ENCODE measurements at regions not wholly inside any gene's neighbourhood (a gene's known extent, or its start where the extent isn't known, plus 50 kb on each side); places are given as distances from the start of the nearest gene placed in this dataset.

DNA sequence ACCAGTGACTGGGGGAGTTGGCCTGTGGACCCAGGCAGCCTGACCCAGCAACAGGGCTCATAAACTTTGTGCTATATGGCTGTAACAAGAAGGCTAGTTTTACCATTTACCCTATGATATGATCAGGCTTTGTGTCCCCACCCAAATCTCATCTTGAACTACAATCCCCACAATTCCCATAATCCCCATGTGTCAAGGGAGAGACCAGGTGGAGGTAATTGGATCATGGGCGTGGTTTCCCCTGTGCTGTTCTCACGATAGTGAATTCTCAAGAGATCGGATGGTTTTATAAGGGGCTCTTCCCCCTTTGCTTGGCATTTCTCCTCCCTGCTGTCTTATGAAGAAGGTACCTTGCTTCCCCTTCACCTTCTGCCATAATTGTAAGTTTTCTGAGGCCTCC, 111.2 kb upstream of the NLRP1 start:
- DNase-seq = no peak

DNA sequence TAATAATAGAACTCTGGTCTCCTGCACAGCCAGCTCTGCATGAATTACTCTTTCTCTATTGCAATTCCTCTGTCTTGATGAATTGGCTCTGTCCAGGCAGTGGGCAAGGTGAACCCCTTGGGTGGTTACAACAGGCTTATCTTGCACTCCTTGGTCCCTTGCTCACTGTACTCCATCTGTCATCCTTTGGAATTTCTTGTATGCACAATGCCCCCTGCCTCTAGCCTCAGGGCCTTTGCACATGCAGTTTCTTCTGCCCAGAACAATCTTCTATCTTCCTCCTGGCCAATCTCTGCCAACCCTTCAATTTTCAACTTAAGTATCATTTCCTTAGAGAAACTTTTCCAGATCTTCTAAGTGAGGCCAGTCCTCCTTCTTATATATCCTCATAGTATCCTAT, 114.7 kb upstream of the NLRP1 start:
- DNase-seq = no peak

DNA sequence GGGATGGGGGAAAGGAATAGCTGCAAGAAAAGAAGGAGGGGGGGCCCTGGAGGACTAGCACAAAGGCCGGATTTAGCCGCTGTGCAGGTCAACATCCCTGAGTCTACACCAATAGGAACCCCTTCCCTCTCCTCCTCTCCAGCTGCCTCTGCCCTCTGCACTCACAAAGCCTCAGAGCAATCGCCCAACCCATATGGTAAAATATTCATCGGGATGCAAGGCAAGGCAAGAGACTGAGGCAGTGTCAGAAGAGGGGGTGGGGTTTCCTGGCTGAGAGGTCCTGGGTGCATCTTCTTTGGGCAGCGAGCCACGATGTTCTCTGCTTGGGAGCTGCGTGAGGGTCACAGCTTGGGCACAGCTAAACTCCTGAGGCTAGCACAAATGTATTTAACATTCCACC, 115.5 kb upstream of the NLRP1 start:
- no peak for DNase-seq

DNA sequence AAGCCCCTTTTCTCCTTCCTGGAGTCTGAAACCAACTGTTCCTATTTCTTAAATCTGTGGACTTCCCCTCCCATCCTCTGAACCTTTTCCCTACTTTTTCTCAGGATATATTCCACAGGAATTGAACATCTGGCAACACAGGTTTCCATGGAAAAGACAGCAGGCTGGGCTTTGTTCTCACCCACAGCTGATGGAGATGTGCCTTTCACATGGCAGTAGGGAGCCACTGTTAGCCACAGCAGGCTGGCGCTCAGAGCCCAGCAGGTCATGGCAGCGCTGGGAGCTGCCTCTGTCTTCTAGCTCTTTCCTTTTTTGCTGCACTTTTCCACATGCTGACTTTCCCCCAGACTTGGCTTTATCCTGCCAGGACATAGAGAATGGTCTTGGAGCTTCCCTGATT, 116.4 kb upstream of the NLRP1 start:
- DNase-seq = no peak

DNA sequence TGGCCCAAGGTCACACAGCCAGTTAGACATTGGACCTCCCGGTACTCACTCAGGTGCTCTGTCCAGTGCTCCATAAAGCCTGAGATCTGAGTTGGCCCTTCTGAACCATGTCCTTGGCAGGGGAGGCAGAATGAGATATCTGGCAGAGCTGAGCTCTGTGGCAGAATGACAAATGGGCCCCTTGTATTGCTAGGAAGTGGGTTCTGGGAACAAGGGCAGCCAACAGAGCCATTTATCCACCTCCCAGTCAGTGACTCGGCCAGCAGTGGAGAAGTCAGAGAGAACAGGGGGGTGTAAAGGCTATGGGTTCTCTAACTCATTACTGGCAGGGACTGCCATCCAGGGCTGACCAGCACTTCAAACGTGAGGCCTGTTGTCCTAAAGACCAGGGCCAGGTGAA, 117.1 kb upstream of the NLRP1 start:
- DNase-seq = no peak

DNA sequence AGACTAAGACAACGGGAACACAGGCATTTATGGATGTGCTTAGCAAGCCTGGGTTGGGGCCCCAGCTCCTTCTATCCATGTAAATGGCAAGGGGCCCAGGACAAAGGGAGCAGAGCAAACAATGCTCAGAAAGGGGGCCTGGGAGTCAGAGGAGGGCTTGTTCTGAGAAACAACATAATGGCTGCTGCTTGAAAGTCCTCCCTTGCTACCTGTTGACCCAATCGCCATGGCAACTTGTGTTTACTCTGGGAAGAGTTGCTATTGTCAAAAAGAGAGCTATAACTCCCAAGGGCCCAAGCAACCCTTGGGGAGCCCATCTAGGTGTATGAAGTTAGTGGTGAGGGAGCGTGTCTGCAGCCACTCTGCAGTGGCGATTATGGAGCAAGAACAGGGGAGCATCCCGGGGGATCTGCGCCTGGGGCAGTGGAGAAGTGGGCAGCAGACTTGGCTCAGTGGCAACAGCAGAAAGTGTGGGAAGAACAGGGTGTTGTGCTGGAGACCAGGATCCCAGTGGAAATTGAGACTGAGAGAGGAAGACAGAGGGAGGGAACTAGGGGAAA, 118.7 kb upstream of the NLRP1 start:
- no peak for DNase-seq

DNA sequence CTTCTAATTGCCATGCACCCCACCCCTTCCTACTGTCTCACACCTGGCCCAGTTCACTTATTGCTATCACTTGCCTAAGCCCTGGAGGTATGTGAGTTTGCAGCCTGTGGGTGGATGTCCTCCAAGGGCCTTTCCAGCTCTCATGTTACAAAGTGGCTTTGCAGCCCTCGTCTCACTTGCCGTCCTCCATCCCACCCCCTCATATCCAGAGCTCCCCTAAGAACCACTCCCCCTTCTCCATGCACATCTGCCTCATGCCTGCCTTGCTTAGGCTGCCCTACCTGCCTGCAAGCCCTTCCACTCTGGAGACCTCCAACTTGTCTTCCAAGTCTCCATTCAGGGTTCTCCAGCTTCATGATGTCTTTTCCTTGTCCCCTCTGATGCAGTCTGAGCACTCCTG, 119.4 kb upstream of the NLRP1 start:
- DNase-seq = no peak

DNA sequence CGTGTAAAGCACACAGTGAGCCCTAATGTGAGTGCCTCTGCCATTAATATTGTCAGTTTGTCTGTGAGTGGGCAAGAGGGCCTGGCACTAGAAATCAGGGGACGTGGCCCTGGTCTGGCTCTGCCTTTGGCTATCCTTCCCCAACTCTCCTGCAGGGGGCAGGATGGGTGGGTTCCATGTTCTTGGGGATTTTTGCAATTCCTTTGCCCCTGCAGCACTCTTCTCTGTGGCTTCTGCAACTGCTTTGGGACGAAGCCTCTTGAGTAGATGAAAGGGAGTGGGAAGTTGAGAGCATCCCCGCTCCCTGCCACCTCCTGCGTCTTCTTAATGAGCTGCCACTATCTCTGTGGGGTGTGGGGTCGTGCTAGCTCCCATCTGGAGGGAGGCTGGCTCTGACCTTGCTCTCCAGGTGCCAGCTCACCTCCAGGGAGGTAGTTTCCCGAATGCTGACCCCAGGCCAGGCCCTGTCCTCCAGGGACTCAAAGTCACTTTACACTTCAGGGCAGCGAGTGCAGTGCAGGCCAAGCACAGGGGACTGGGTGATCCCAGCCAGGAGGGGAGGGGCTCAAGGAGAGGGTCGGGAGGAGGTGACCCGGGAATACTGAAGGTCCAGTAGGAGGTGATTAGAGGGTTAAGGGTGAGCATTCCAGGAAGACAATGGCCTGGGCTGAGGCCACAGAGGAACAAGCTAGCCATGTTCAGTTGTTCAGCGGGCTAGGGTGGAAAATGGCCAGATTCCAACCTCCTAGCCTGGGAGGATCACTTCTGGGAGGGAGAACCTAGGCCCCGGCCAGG, 121.0 kb upstream of the NLRP1 start:
- DNase-seq = no peak

DNA sequence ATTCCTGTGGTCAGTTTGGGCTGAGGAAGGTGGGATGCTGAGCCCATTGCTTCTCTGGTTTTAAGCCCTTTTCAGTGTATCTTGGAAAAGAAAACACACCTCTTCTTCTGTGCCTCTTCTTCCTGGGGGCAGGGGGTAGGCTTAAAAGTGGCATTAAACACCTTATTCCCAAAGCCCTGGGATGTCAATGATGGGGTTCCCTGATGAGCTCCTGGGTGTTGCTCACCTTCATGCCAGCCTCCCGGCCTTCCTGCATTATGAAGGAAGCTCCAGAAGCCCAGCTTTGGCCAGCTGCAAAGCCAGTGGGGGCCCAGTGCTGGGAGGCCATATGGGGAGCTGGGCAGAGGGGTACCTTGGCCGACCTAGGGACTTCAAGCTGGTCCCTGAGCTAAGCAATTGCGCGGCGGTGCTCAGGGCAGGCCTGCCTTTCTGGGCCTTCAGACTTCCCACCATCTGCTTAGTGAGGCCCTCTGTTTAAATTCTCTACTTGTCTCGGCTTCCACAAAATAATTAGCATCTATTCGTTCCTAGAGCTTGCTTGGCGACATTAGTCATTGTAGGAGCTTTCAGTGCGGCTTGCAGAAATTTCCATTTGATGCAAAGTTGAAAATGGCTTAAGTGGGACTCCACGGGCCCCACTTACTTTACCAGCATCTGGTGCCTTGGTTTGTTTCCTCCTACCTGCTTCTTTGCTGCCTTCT, 121.7 kb upstream of the NLRP1 start:
- DNase-seq = no peak

DNA sequence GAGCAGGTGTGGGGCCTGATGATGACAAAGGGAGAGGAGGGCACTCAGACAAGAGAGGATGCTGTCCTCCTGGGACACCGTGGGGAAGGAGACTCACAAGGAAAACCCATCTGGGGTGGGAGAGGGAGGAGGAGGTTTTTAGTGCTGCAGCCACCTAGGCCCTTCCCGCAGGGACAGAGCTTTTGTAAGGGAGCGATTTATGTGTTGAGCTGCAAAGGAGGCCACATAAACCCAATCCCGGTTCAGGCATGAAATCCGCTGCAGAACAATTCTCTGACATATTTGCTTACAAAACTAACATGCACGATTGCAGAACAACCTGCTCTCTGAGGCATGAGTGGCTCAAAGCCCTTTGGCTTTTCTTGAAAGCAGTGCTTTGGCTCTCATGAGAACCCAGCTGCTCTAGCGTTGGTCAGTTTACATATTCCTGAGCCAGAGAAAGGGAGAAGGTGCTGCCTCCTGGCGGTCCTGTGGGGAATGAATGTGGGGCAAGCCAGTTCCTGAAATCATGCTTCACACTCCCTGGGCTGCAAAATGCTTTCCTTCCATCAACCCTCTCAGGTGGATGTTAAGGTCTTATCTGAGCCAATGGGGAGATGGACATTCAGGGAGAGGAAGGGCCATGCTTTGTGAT, 122.4 kb upstream of the NLRP1 start:
- DNase-seq = peak; percentile 66

DNA sequence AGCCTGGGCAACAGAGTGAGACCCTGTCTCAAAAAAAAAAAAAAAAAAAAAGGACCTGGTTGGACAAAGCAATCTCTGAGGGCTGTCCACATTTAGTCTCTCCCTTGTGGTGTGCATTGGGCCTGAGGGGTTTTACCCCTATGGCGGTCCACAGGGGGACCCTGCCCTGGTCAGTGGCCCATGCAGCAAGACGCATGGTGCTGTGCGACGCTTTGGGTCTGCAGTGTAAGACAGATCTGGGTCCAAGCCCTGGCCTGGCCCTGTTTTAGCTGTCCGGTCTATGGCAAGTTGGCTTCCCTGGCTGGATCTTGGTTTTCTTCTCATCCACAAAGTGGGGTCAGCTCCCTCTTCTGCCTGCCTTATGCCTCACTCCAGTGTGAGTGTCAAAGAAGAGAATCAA, 123.2 kb upstream of the NLRP1 start:
- no peak for DNase-seq

DNA sequence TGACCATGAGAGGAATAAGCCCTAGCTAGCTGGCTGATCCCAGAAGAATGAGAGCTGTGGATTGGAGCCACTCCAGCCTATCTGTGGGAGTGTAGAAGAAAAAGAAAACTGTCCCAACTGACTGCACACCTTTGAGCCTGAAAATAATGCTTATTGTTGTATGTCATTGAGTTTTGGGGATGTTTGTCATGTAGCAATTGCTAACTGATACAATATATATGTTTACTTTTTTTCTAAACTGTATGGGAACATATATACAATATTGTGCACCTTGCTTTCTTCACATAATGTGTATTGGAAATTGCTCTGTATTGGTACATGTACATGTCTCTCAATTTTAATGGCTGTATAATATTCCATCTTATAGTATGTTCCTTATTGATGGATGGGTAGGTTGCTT, 124.0 kb upstream of the NLRP1 start:
- no peak for DNase-seq

DNA sequence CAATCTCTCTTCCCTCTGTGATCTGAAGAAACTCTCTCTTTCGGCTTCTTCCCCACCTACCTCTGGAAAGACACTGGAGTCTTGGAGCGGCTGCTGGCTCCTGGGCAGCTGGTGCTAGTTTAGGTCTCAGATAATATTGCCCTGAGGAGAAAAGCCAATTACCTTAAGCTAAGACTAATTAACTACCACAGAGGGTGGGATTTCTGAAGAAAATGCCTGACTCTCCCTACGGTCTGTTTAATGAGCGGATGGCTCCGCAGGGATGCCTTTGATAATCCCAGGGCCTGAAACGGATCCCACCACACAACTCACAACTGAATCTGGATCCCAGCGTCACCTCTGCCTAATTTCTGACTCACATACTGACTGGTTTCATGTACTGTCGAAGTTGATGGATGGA, 127.0 kb upstream of the NLRP1 start:
- DNase-seq = no peak

DNA sequence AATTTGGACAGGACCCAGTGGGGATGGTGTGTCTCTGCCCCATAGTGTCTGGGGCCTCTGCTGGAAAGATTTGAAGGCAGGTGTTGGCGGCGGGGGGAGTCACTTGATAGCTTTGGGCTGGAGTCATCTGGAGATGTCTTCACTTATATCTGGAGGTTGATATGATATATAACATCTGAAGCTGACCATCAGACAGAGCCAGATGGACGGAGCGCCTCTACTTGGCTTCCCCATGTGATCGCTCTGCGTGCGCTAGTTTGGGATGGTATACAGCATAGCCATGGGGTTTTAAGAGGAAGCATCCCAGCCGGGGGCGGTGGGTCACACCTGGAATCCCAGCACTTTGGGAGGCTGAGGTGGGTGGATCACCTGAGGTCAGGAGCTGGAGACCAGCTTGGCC, 130.7 kb upstream of the NLRP1 start:
- no peak for DNase-seq

DNA sequence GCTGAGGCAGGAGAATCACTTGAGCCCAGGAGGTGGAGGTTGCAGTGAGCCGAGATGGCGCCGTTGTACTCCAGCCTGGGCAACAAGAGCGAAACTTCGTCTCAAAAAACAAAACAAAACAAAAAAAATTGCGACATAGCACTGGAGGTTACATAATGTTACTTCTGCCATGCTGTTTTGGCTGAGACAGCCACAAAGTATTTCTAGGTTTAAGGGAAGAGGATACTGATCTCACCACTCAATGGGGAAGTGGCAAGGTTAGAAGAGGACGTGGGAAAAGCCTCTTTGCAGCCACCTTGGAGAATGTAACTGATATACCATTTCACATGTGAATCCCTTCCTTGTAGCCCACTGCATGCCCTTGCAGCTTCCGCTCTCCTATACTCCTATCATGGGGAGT, 131.2 kb upstream of the NLRP1 start:
- no peak for DNase-seq

DNA sequence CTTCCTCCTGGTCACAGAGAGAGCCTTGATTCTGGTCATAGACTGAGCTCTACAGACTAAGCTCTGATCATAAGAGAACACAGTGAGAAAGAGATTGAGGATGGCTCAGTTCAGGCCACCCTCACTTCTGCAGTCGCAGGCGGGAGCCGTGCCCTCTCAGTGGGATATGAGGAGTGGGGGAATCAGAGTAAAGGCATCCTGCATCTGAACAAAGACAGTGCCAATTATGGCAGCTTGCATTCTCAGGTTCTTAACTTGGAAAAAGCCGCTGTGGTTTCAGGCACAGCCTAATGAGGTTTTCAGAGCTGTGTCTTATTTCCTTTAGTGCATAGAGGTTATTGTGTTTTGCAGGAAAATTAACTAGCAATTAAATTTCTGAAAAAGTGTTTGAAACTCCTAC, 134.4 kb upstream of the NLRP1 start:
- no peak for DNase-seq

DNA sequence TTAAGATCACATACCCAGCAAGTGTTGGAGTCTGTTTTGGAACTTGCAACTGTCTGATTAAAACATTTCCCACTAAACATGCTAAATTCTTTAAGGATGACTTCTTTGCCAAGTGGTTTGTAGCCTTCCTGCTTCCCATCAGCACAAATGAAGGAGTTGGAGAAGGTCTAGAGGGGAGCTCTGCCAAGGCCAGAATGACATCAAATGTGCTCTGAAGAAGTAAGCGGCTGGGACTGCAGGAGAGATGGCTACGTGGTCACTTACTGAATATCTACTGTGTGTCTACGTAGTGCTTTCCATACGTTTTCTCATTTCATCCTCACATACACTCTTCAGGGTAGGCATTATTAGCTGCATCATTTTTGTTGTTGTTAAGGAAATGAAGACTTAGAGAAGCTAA, 135.7 kb upstream of the NLRP1 start:
- no peak for DNase-seq

DNA sequence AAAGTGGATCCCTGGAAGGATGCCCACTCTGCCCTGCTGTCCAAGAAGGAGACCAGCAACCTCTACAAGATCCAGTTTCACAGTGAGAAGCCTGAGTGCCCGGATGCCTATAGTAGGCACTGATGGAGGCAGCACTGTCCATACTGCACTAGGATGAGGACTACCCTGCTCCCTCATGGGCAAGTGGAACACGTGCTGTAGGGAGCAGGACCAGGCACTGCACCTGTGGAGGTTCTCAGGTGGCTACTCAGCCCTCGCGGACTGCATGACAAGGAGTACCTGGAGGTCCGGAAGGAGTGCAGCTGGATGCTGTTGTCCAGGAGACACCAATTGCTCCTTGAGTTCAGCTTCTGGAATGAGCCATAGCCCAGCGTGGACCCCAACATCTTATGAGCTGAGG, 146.1 kb upstream of the NLRP1 start:
- no peak for DNase-seq

DNA sequence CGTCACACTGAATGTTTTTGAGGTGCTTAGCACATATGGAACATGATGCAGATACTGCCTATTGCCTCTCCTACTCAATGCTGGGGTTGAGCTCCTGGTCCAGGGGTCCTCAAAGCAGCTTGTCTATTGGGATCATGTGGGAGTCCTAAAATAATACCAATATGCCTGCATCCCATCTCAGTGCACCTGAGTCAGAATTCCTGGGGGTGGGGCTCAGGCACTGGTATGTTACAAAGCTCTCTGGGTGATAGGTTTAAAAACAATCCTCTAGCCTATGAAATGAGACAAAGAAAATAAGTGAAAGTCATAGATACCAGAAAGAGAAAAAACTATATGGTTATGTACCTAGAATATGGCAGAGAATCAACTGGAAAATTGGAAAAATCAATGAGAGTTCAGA, 156.6 kb upstream of the NLRP1 start:
- DNase-seq = no peak

DNA sequence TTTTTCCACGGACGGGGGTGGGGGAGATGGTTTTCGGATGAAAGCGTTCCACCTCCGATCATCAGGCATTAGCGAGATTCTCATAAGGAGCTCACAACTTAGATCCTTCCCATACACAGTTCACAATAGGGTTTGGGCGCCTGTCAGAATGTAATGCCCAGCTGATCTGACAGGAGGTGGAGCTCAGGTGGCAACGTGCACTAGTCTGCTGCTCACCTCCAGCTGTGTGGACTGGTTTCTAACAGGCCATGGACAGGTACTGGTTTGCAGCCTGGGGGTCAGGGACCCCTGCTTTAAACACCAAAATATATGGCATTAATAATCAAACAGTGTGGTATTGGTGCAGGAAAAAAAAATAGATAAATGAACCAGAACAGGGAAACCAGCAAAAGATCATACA, 157.5 kb upstream of the NLRP1 start:
- DNase-seq = no peak

DNA sequence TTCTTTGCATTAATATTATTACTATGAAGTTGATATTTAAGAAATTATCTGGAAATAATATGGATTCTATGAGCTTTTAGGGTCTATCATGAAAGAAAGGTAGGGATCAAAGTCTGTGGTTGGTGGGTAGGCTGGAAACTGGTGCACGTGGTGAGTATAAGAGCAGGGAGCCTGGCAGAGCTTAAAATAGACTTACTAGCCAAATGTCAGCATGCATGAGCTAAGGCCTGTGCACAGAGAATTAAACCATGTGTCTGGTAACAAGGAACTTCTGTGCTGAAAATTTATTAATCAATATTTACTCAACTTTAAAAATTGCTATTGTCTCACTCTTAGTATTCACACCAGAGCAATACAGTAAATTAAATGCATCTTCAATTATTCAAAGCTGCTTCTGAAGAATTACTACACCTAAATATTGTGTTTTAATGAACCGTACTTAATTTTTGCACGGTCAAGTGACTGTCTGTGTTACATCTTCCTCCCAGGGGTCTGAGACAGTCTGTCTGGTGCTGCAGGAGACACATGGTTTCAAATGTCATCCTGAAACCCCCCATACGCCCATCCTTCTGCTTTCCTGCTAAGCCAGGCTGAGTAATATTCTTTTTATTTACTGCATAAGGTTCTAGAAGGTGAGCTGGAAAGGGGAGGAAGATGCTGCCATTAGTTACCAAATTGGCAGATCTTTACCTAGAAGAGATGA, 161.0 kb upstream of the NLRP1 start:
- no peak for DNase-seq

DNA sequence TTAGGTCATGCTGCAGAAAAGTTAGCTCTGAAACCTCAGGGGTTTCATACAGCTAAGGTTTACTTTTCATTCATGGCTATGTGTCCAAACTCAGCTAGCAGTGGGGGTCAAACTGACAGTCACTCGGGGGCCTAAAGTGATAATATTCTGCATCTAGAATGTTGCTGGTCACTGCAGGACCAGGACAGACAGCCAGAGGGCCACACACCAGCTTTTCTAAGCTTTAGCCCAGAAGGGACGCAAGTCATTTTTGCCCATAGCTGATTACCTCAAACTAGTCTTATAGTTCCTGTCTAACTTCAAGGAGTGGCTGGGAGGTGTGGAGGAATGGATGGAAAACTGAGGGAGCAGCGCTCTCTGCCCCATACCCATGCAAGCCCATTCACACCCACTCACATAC, 163.0 kb upstream of the NLRP1 start:
- DNase-seq = no peak

DNA sequence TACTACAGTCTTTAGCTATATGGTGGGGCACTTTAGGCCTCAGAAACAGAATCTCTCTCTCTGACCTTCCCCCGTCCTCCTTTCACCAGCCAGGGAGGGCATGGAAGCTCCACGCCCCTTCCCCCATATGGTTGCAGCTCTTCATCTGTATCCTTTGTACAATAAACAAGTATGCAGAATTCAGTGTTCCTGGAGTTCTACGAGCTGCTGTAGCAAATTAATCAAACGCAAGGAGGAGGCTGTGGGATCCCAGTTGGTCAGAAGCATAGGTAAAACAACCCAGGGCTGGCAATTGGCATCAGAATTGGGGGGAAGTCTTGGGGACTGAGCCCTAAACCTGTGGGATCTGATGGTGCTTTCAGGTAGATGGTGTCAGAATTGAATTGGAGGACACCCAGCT, 163.7 kb upstream of the NLRP1 start:
- no peak for DNase-seq
